H1 (cell line): ENCODE measurements at regions not wholly inside any gene's neighbourhood (a gene's known extent, or its start where the extent isn't known, plus 50 kb on each side); places are given as distances from the start of the nearest gene placed in this dataset.

ENCODE experiments used
- CTCF ChIA-PET: fragments of 300-600 bp; sonication (Branson Sonifier 250); formaldehyde crosslinking; loops from one replicate; lab custom pipeline; 2021; ENCODE audit not compliant: partially characterized antibody; lab: Charles Lee
- POLR2A ChIA-PET: fragments of 300-600 bp; sonication (Branson Sonifier 250); formaldehyde crosslinking; loops from one replicate; lab custom pipeline; 2021; ENCODE audit warnings: inconsistent platforms; ENCODE audit not compliant: partially characterized antibody; lab: Charles Lee
- DNase-seq, 2 experiments: peaks; one replicate each; pipeline versions ENCODE4 v3.0.0 to v3.0.0-alpha.2; 2010 to 2022; ENCODE audit warnings: low spot score in 2 of 2, low read depth in 1 of 2, mixed read lengths in 1 of 2
- FAIRE-seq: peaks from 2 replicates; lab custom pipeline; 2011; peaks lifted over from hg19 to GRCh38; lab: Jason Lieb, UNC
- H2AFZ ChIP-seq: 2 replicates; pipeline ENCODE4 v1.8.1; 2012; ENCODE audit warnings: low read length, inconsistent platforms
- H2AK5ac ChIP-seq: 2 replicates; pipeline ENCODE4 v1.6.1; 2013; ENCODE audit warnings: low read depth, low read length
- H2BK120ac ChIP-seq: replicated peaks from 2 replicates; pipeline ENCODE3; 2013; ENCODE audit warnings: low read depth, low read length, inconsistent platforms
- H2BK12ac ChIP-seq: 2 replicates; pipeline ENCODE4 v1.6.1; 2013; ENCODE audit warnings: low read depth, low read length
- H2BK15ac ChIP-seq: 2 replicates; pipeline ENCODE4 v1.6.1; 2013; ENCODE audit warnings: low read length
- H2BK20ac ChIP-seq: 2 replicates; pipeline ENCODE4 v1.6.1; 2013; ENCODE audit warnings: low read length
- H2BK5ac ChIP-seq: 2 replicates; pipeline ENCODE4 v1.6.1; 2013; ENCODE audit warnings: low read depth, low read length
- H3K14ac ChIP-seq: 2 replicates; pipeline ENCODE4 v1.6.1; 2013; ENCODE audit warnings: inconsistent platforms; ENCODE audit not compliant: insufficient read length
- H3K18ac ChIP-seq: 2 replicates; pipeline ENCODE4 v1.6.1; 2013; ENCODE audit warnings: low read length; ENCODE audit errors: extremely low read depth
- H3K23ac ChIP-seq: 2 replicates; pipeline ENCODE4 v1.6.1; 2013; ENCODE audit warnings: inconsistent platforms; ENCODE audit not compliant: insufficient read length
- H3K23me2 ChIP-seq: 2 replicates; pipeline ENCODE4 v1.6.1; 2013; ENCODE audit warnings: low read depth, low read length
- H3K27ac ChIP-seq: 2 replicates; pipeline ENCODE4 v1.6.1; 2011; ENCODE audit warnings: low read depth, low read length, inconsistent platforms
- H3K27me3 ChIP-seq, 4 experiments: replicated peaks in 1 of 4; 1 replicate in 1 of 4; 2 replicates in 3 of 4; pipeline versions ENCODE4 v1.6.1 to v1.8.1; 2011 to 2013; ENCODE audit warnings: low read length in 3 of 4, mild to moderate bottlenecking in 3 of 4, inconsistent platforms in 2 of 4, mixed read lengths in 2 of 4, moderate library complexity in 1 of 4; ENCODE audit not compliant: control insufficient read depth in 3 of 4, insufficient read depth in 3 of 4; ENCODE audit errors: extremely low read depth in 1 of 4
- H3K36me3 ChIP-seq, 4 experiments: 2 replicates each; pipeline versions ENCODE4 v1.6.1 to v1.8.1; 2011 to 2013; ENCODE audit warnings: mild to moderate bottlenecking in 4 of 4, low read length in 3 of 4, moderate library complexity in 2 of 4, control low read depth in 1 of 4, inconsistent platforms in 1 of 4; ENCODE audit not compliant: insufficient read depth in 4 of 4, control insufficient read depth in 2 of 4
- H3K4ac ChIP-seq: replicated peaks from 2 replicates; pipeline ENCODE3; 2013; ENCODE audit warnings: low read length, low read depth, mixed read lengths, inconsistent platforms; ENCODE audit not compliant: insufficient read length
- H3K4me1 ChIP-seq, 4 experiments: replicated peaks in 1 of 4; 1 replicate in 1 of 4; 2 replicates in 3 of 4; pipeline versions ENCODE4 v1.6.1 to v1.8.1; 2011 to 2013; ENCODE audit warnings: low read length in 3 of 4, inconsistent platforms in 2 of 4, mixed read lengths in 1 of 4; ENCODE audit not compliant: insufficient read depth in 4 of 4, control insufficient read depth in 3 of 4
- H3K4me2 ChIP-seq, 2 experiments: 2 replicates each; pipeline versions ENCODE4 v1.6.1 to v1.8.1; 2011 to 2013; ENCODE audit warnings: low read depth in 2 of 2, low read length in 2 of 2, control low read depth in 1 of 2, inconsistent platforms in 1 of 2, mild to moderate bottlenecking in 1 of 2; ENCODE audit not compliant: insufficient read depth in 1 of 2
- H3K4me3 ChIP-seq, 4 experiments: fragments of 200-600, 300-600 bp in 1 of 4; sonication (generic), shearing (Covaris generic), sonication (Bioruptor Twin) in 1 of 4; 2 replicates each; pipeline versions ENCODE4 v1.5.1 to v1.8.1; 2011 to 2016; ENCODE audit warnings: low read length in 4 of 4, low read depth in 3 of 4, control low read depth in 2 of 4, inconsistent platforms in 2 of 4, mild to moderate bottlenecking in 2 of 4, mixed read lengths in 1 of 4, moderate library complexity in 1 of 4; ENCODE audit not compliant: insufficient read depth in 2 of 4; ENCODE audit errors: extremely low read depth in 1 of 4
- H3K56ac ChIP-seq: replicated peaks from 2 replicates; pipeline ENCODE3; 2013; ENCODE audit warnings: low read depth, mild to moderate bottlenecking, mixed read lengths, low read length, inconsistent platforms; ENCODE audit not compliant: insufficient read length
- H3K79me1 ChIP-seq: 2 replicates; pipeline ENCODE4 v1.6.1; 2013; ENCODE audit warnings: low read depth, low read length, control low read depth
- H3K79me2 ChIP-seq, 2 experiments: 2 replicates each; pipeline versions ENCODE4 v1.6.1 to v1.8.1; 2012 to 2013; ENCODE audit warnings: low read length in 2 of 2, mild to moderate bottlenecking in 2 of 2, inconsistent platforms in 1 of 2; ENCODE audit not compliant: insufficient read depth in 2 of 2, control insufficient read depth in 1 of 2
- H3K9ac ChIP-seq, 4 experiments: replicated peaks in 1 of 4; 1 replicate in 1 of 4; 2 replicates in 3 of 4; pipeline versions ENCODE4 v1.6.1 to v1.8.1; 2011 to 2013; ENCODE audit warnings: low read depth in 3 of 4, low read length in 3 of 4, control low read depth in 2 of 4, mild to moderate bottlenecking in 2 of 4, moderate library complexity in 2 of 4, inconsistent platforms in 1 of 4; ENCODE audit errors: extremely low read depth in 1 of 4
- H3K9me3 ChIP-seq, 2 experiments: 2 replicates each; pipeline versions ENCODE4 v1.6.1 to v1.8.1; 2012 to 2013; ENCODE audit warnings: mild to moderate bottlenecking in 2 of 2, moderate library complexity in 2 of 2, control low read depth in 1 of 2, inconsistent platforms in 1 of 2, low read depth in 1 of 2, low read length in 1 of 2, mixed read lengths in 1 of 2; ENCODE audit not compliant: insufficient read depth in 2 of 2
- H4K20me1 ChIP-seq, 2 experiments: replicated peaks in 1 of 2; 2 replicates each; pipeline versions ENCODE3 to v1.8.1; 2011 to 2013; ENCODE audit warnings: inconsistent platforms in 2 of 2, low read length in 2 of 2, mild to moderate bottlenecking in 1 of 2; ENCODE audit not compliant: insufficient read depth in 2 of 2, control insufficient read depth in 1 of 2
- H4K5ac ChIP-seq: 2 replicates; pipeline ENCODE4 v1.6.1; 2013; ENCODE audit warnings: low read length, low read depth, mixed read lengths, inconsistent platforms; ENCODE audit not compliant: insufficient read length
- H4K8ac ChIP-seq: 2 replicates; pipeline ENCODE4 v1.8.0; 2013; ENCODE audit warnings: mild to moderate bottlenecking, moderate library complexity, low read length, inconsistent platforms; ENCODE audit not compliant: insufficient read depth; ENCODE audit errors: extremely low read depth
- H4K91ac ChIP-seq: replicated peaks from 2 replicates; pipeline ENCODE3; 2013; ENCODE audit warnings: low read length, mixed read lengths, inconsistent platforms; ENCODE audit not compliant: insufficient read length
- ATF3 ChIP-seq: IDR thresholded peaks from 2 replicates; pipeline ENCODE4 v1.6.1; 2011; ENCODE audit warnings: low read depth, mild to moderate bottlenecking, low read length; ENCODE audit not compliant: insufficient read depth
- BACH1 ChIP-seq: IDR thresholded peaks from 2 replicates; pipeline ENCODE4 v1.6.1; 2012; ENCODE audit warnings: low read length, improper control_type of control experiment
- BRCA1 ChIP-seq: IDR thresholded peaks from 2 replicates; pipeline ENCODE4 v1.6.1; 2012; ENCODE audit warnings: low read depth, low read length, improper control_type of control experiment
- CHD1 ChIP-seq: IDR thresholded peaks from 2 replicates; pipeline ENCODE4 v1.6.1; 2012; ENCODE audit warnings: low read depth, low read length, improper control_type of control experiment
- CTCF ChIP-seq, 3 experiments: IDR thresholded peaks; 1 replicate in 2 of 3; 2 replicates in 1 of 3; pipeline versions ENCODE4 v1.5.1 to v1.6.1; 2011; ENCODE audit warnings: low read length in 3 of 3, mild to moderate bottlenecking in 3 of 3, inconsistent platforms in 2 of 3, low read depth in 1 of 3, moderate library complexity in 1 of 3; ENCODE audit not compliant: insufficient read depth in 1 of 3; ENCODE audit errors: control extremely low read depth in 1 of 3
- POLR2AphosphoS5 ChIP-seq: IDR thresholded peaks from 2 replicates; pipeline ENCODE4 v1.6.1; 2011; ENCODE audit warnings: low read depth, low read length
- RNF2 ChIP-seq: fragments of 200-900, 300-1000 bp; sonication (generic); IDR thresholded peaks from 2 replicates; pipeline ENCODE4 v1.7.1; 2016; ENCODE audit warnings: borderline replicate concordance, low read depth, mild to moderate bottlenecking, antibody characterized with exemption, low read length; ENCODE audit not compliant: poor library complexity, severe bottlenecking; ENCODE audit errors: missing control alignments
- SIRT6 ChIP-seq: IDR thresholded peaks from one replicate; pipeline ENCODE4 v1.7.1; 2012; ENCODE audit warnings: low read length, inconsistent platforms
- SP4 ChIP-seq: IDR thresholded peaks from 2 replicates; pipeline ENCODE4 v1.6.1; 2012; ENCODE audit warnings: low read length, inconsistent platforms
- SUZ12 ChIP-seq: fragments of 200-600 bp; sonication (generic); IDR thresholded peaks from 2 replicates; pipeline ENCODE4 v1.6.1; 2012; ENCODE audit warnings: mild to moderate bottlenecking, inconsistent platforms, low read length, moderate library complexity, mixed read lengths
- TBP ChIP-seq: IDR thresholded peaks from 2 replicates; pipeline ENCODE4 v1.6.1; 2011; ENCODE audit warnings: low read depth, low read length, improper control_type of control experiment
- TCF12 ChIP-seq: IDR thresholded peaks from 2 replicates; pipeline ENCODE4 v1.6.1; 2011; ENCODE audit warnings: low read depth, mild to moderate bottlenecking, low read length
- ZNF274 ChIP-seq: IDR thresholded peaks from 2 replicates; pipeline ENCODE4 v1.7.0; 2012; ENCODE audit warnings: low read length, borderline replicate concordance; ENCODE audit errors: extremely low read depth
- WGBS, 2 experiments: shearing (Covaris generic) in 1 of 2; methylation state at CpG; one replicate each; pipeline versions ENCODE4 v1.1.6 to v1.1.7; 2013 to 2015; ENCODE audit warnings: low lambda C conversion rate in 2 of 2, mixed read lengths in 2 of 2, inconsistent platforms in 1 of 2, low coverage in 1 of 2, missing lambda C conversion rate in 1 of 2; ENCODE audit not compliant: insufficient replicate concordance in 2 of 2, insufficient coverage in 1 of 2, insufficient read length in 1 of 2; ENCODE audit errors: extremely low coverage in 1 of 2, missing lambda C conversion rate in 1 of 2; 5-methylcytosine and 5-hydroxymethylcytosine counted together

GRCh38 chr10:10503772-10504171, 513.9 kb upstream of the CELF2 start:
- H3K56ac ChIP-seq, result no peak overlapping the region
- H3K79me2 ChIP-seq, result no peaks in the 10 kb centered on the region
- no peak overlapping the region for H2BK5ac ChIP-seq
- no peaks in the 10 kb centered on the region for H3K36me3 ChIP-seq
- H3K18ac ChIP-seq, result no peak overlapping the region
- no peak overlapping the region for H2BK12ac ChIP-seq
- no peak overlapping the region for H3K4me2 ChIP-seq
- ChIA-PET POLR2A (no interaction called here), CTCF (no interaction called here)
- no peak overlapping the region for H3K9ac ChIP-seq
- H3K9me3 ChIP-seq, result peaks cover 0 to 3% of the 10 kb centered on the region in 2 experiments; a peak in 2 of 4 replicates
- WGBS, 2 experiments, result 93% methylated on average over 1 of the region's 1 CpG; no CpG with 5 or more reads in 1 of the 2 experiments
- no peak overlapping the region for H3K4me3 ChIP-seq
- H2BK120ac ChIP-seq, result no peak overlapping the region
- no peak overlapping the region for H3K23ac ChIP-seq
- FAIRE-seq (no peak), DNase-seq (no peak)
- no peaks in the 10 kb centered on the region for H4K20me1 ChIP-seq
- no peak overlapping the region for H3K14ac ChIP-seq
- no peak overlapping the region for H3K4ac ChIP-seq
- H4K5ac ChIP-seq, result no peak overlapping the region
- H4K91ac ChIP-seq, result no peak overlapping the region
- H2BK20ac ChIP-seq, result no peak overlapping the region
- H3K27ac ChIP-seq, result no peak overlapping the region
- no peak overlapping the region for H2BK15ac ChIP-seq
- H3K23me2 ChIP-seq, result no peaks in the 10 kb centered on the region; the same call in 1 of the 2 replicates
- H3K4me1 ChIP-seq, result no peaks in the 10 kb centered on the region
- H2AFZ ChIP-seq, result no peak overlapping the region
- H3K27me3 ChIP-seq, result no peaks in the 10 kb centered on the region
- H4K8ac ChIP-seq, result no peak overlapping the region
- no peak overlapping the region for H2AK5ac ChIP-seq
- H3K79me1 ChIP-seq, result no peaks in the 10 kb centered on the region
- TF ChIP-seq SP4 (no peak), BACH1 (no peak), TBP (no peak), CHD1 (no peak), TCF12 (no peak), CTCF (IDR thresholded peaks at IDR 0.05; ENCODE audit: control extremely low read depth in 1 of 3, insufficient read depth in 1 of 3, low read depth in 1 of 3, low read length in 3 of 3) (no peak), POLR2AphosphoS5 (no peak), ATF3 (no peak), SIRT6 (no peak), RNF2 (no peak), ZNF274 (no peak), SUZ12 (no peak), BRCA1 (no peak)
